ENCODE measurements at regions not wholly inside any gene's neighbourhood (a gene's known extent, or its start where the extent isn't known, plus 50 kb on each side); places are given as distances from the start of the nearest gene placed in this dataset.

- H3K27ac ChIP-seq = no peak overlapping the region
- TF ChIP-seq POLR2A (IDR thresholded peaks at IDR 0.05) = no peak
- no peak for TF ChIP-seq EP300 (IDR thresholded peaks at IDR 0.05)
- no peak for TF ChIP-seq POLR2AphosphoS5 (IDR thresholded peaks at IDR 0.05)
- TF ChIP-seq CTCF (IDR thresholded peaks at IDR 0.05) = peak in 1 of 4 experiments; percentile 31
- H3K9me3 ChIP-seq = no peaks in the 10 kb centered on the region
- ATAC-seq = no peak
- no peaks in the 10 kb centered on the region for H3K27me3 ChIP-seq
- no peak overlapping the region for H3K4me3 ChIP-seq
- WGBS, 2 donors (ENCODE audit: low coverage in 1 of 2) = 48 to 55% methylated on average over 3 to 4 of the region's 4 CpGs
- H3K36me3 ChIP-seq = no peaks in the 10 kb centered on the region
- no peaks in the 10 kb centered on the region for H3K4me1 ChIP-seq
Observed at GRCh38 chr5:90161414-90161813, 248.1 kb downstream of the CETN3 start.

GRCh38 chr5:90158131-90158530, 251.4 kb downstream of the CETN3 start:
- H3K4me1 ChIP-seq = no peaks in the 10 kb centered on the region
- TF ChIP-seq POLR2AphosphoS5 (IDR thresholded peaks at IDR 0.05) = no peak
- TF ChIP-seq EP300 (IDR thresholded peaks at IDR 0.05) = no peak
- TF ChIP-seq CTCF (IDR thresholded peaks at IDR 0.05) = no peak
- no peak for TF ChIP-seq POLR2A (IDR thresholded peaks at IDR 0.05)
- no peak overlapping the region for H3K27ac ChIP-seq
- H3K27me3 ChIP-seq = no peaks in the 10 kb centered on the region
- H3K9me3 ChIP-seq = no peaks in the 10 kb centered on the region
- H3K4me3 ChIP-seq = no peak overlapping the region
- 23 to 41% methylated on average over 3 of the region's 3 CpGs for WGBS, 2 donors (ENCODE audit: low coverage in 1 of 2)
- no peaks in the 10 kb centered on the region for H3K36me3 ChIP-seq
- ATAC-seq = no peak

- no peak for ATAC-seq
- 57 to 73% methylated on average over 1 to 2 of the region's 2 CpGs for WGBS, 2 donors (ENCODE audit: low coverage in 1 of 2)
- Histone ChIP-seq H3K4me1 (no peaks in the 10 kb centered on the region), H3K9me3 (no peaks in the 10 kb centered on the region), H3K4me3 (no peak overlapping the region), H3K27ac (no peak overlapping the region), H3K36me3 (no peaks in the 10 kb centered on the region), H3K27me3 (no peaks in the 10 kb centered on the region)
- TF ChIP-seq CTCF (IDR thresholded peaks at IDR 0.05) (no peak), POLR2AphosphoS5 (IDR thresholded peaks at IDR 0.05) (no peak), EP300 (IDR thresholded peaks at IDR 0.05) (no peak), POLR2A (IDR thresholded peaks at IDR 0.05) (no peak)
Observed at GRCh38 chr5:90153031-90153430, 256.5 kb downstream of the CETN3 start.

- TF ChIP-seq EP300 (IDR thresholded peaks at IDR 0.05) (no peak), CTCF (IDR thresholded peaks at IDR 0.05) (no peak), POLR2AphosphoS5 (IDR thresholded peaks at IDR 0.05) (no peak), POLR2A (IDR thresholded peaks at IDR 0.05) (no peak)
- peaks cover 0 to 8% (median 0%) of the 10 kb centered on the region in 3 donors for H3K9me3 ChIP-seq
- H3K27me3 ChIP-seq = no peaks in the 10 kb centered on the region
- H3K4me3 ChIP-seq = no peak overlapping the region
- no peaks in the 10 kb centered on the region for H3K36me3 ChIP-seq
- WGBS, 2 donors (ENCODE audit: low coverage in 1 of 2) = 78 to 92% methylated on average over 6 of the region's 6 CpGs
- no peaks in the 10 kb centered on the region for H3K4me1 ChIP-seq
- no peak for ATAC-seq
- no peak overlapping the region for H3K27ac ChIP-seq
Observed at GRCh38 chr5:90144625-90145327, 264.8 kb downstream of the CETN3 start.

GRCh38 chr5:90142541-90142940, 267.0 kb downstream of the CETN3 start:
- no peaks in the 10 kb centered on the region for H3K27me3 ChIP-seq
- H3K27ac ChIP-seq = no peak overlapping the region
- peaks cover 0 to 8% (median 0%) of the 10 kb centered on the region in 3 donors for H3K9me3 ChIP-seq
- 78 to 85% methylated on average over 1 of the region's 1 CpG for WGBS, 2 donors (ENCODE audit: low coverage in 1 of 2)
- no peak overlapping the region for H3K4me3 ChIP-seq
- no peaks in the 10 kb centered on the region for H3K36me3 ChIP-seq
- TF ChIP-seq CTCF (IDR thresholded peaks at IDR 0.05) (no peak), POLR2AphosphoS5 (IDR thresholded peaks at IDR 0.05) (no peak), POLR2A (IDR thresholded peaks at IDR 0.05) (no peak), EP300 (IDR thresholded peaks at IDR 0.05) (no peak)
- no peak for ATAC-seq
- H3K4me1 ChIP-seq = no peaks in the 10 kb centered on the region
